DMS53 (cell line): ENCODE measurements at regions not wholly inside any gene's neighbourhood (a gene's known extent, or its start where the extent isn't known, plus 50 kb on each side); places are given as distances from the start of the nearest gene placed in this dataset.
A peak's percentile ranks its signal among the peaks of the same experiment; 100 is the strongest.
"Not testable (repeated sequence)": the region's sequence is repeated elsewhere in the genome, so short reads cannot be mapped to it uniquely, and the experiment has no call there.

ENCODE experiments used
- DNase-seq: peaks from one replicate; lab custom pipeline; 2025; lab: John Stamatoyannopoulos, UW

DNA sequence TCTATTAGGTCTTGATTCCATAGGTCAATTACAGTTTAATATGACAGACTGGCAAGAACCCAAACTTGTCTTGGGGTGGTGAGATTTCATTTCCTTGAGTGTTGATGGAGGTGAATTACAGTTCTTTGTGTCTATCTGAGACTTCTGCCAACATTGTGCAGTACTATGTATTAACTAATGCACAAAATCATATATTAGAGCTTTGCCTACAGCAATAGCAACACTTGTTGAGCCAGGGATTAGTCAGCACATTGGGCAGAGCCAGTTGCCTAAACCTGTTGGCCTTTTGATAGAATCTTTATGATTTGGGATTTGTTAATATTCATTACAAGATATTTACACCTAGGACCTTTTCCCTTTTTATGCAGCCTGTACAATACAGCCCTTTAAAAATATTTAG, 135.3 kb upstream of the CENPW start:
- no peak for DNase-seq

DNA sequence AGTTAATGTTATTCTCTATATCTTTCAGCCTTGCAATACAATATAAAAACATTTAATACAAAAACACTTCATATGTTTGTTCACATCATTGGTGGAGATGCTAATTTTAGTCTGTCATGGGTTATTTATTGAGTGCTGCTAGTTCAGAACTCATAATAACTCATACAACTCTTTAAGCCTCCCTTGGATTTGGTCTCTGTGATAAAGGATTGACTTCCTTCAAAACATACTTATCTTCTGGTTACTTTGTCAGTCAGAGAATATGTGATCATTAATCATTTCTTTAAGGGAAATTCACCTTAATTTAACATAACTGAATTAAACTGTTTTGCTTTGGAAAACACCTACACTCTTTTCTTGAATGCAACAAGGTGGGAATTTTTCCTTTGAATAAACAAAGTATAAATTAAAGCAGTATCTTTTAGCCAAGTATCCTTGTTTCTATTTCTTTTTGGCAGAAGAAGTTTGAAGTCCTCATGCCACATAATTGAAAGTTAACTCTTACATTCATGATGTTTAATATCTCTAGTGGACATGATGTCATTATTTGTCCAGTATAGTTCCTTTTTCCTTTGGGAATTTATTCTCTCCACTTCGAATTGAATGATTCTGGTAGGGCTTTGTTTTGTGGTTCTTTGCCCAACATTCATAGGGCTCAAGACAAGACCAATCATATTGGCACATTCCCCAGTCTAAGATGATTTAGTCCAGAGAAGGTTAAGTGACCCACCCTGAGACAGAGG, 133.2 kb upstream of the CENPW start:
- DNase-seq, result no peak

GRCh38 chr6:126210398-126211075, 129.4 kb upstream of the CENPW start:
- DNase-seq, result no peak

GRCh38 chr6:126217497-126217896, 122.4 kb upstream of the CENPW start:
- DNase-seq, result no peak

- not testable (repeated sequence) for DNase-seq
Observed at GRCh38 chr6:126220901-126221300, 119.0 kb upstream of the CENPW start.

DNA sequence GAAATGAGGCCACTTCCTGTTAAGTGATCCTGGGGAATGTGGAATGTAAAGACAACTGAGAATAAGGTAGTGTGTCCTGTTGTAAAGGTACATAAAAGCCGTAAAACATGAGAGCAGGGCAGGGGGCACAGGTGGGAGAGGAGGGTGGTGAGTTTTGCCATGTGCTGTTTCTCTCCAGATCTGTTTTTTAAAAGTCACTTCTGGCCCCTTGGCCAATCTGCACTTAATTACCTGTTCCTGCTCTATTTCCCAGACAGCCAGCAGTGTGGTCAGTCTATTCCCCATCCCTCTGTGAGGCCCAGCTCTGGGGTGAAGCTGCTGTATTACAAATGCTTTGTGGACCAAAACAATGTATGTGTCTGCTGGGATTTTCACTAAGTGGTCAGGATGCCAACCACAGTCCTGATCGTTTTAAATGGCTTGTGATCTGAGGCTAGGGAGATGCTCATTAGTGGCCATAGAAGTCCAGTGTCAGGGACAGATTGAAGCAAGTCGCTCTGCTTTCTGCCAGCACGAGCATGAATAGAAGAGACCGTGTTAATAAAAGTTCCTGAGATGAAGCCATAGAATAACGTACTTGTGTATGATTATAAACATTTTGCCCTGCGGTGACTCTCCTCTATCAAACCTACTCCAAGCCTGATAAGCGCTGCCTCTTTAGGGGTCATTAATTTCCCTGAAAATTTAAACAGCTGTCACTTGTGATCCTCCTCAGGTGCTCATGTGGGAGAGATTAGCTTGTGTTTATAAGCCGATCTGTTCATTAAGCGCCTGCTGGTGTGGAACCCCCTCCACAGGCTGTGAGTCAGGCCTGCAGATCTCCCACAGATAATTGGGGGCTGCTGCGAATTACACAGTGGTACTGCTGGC, 111.8 kb upstream of the CENPW start:
- DNase-seq, result no peak

- no peak for DNase-seq
Observed at GRCh38 chr6:126232671-126233070, 107.2 kb upstream of the CENPW start.

- DNase-seq, result no peak
Observed at GRCh38 chr6:126233192-126233591, 106.7 kb upstream of the CENPW start.

DNA sequence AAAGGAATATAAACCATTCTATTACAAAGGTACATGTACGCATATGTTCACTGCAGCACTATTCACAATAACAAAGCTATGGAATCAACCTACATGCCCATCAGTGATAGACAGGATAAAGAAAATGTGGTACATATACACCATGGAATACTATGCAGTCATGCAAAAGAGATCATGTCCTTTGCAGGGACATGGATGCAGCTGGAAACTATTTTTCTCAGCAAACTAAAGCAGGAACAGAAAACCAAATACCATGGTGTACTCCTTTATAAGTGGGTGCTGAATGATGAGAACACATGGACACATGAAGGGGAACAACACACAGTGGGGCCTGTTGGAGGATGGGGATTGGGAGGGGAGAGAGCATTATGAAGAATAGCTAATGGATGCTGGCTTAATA, 104.6 kb upstream of the CENPW start:
- no peak for DNase-seq

- DNase-seq, result no peak
Observed at GRCh38 chr6:126245077-126245476, 94.8 kb upstream of the CENPW start.

- peak; percentile 2 for DNase-seq
Observed at GRCh38 chr6:126252154-126252553, 87.8 kb upstream of the CENPW start.

- DNase-seq, result peak; percentile 17
Observed at GRCh38 chr6:126253431-126253830, 86.5 kb upstream of the CENPW start.

DNA sequence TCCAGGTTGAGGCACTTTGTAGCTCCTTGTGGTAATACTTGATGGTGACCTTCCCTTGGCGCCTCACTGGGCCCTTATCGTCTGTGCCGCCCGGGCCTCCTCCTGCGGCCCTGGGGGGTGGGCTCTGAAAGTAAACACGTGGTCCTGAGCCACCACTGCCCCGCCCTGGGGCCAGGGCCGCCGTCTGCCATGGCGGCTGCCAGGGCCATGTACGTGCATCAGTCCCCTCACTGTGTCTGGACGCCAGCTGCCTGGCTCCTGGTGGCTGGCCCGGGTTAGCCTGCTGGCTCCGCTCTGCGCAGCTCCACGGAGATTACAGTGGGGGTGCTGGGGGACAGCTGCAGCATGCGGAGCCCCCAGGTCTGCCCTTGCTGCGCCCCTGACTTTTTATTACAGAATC, 81.8 kb upstream of the CENPW start:
- no peak for DNase-seq

- no peak for DNase-seq
Observed at GRCh38 chr6:126261792-126262421, 78.0 kb upstream of the CENPW start.

DNA sequence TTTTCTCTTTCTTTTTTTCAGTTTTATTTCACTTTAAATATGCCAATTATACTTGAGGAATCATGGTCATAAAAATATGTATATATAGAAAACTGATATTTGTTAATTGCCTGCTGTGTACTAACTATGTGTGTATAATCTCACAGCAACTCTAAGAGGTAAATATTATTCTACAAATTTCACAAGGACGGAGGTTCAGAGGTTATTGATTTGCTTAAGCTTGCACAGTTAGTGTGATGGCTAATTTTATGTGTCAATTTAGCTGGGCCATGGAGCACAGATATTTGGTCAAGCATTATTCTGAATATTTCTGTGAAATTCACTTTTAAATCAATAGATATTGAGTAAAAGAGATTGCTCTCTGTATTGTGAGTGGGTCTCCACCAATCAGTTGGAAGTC, 75.7 kb upstream of the CENPW start:
- no peak for DNase-seq

GRCh38 chr6:126266664-126267063, 73.3 kb upstream of the CENPW start:
- no peak for DNase-seq

- no peak for DNase-seq
Observed at GRCh38 chr6:126267626-126268025, 72.3 kb upstream of the CENPW start.

DNA sequence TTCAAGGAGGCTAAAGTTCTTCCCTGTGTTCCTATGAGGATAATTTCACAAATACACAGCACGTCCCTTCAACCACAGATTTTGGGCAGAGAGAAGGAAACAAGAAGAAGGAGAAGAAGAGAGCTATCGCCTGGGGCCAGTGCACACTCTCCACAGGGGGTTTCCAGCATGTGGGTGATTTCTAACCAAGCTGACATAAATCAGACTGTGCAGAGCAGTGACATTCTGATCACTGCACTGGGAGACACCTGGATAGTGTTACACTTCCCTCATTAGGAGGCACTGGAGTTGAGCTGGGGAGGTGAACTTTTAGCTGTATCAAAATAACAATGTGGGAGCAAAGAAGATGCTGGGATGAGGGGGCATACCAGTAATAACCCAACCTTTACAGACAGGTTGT, 71.8 kb upstream of the CENPW start:
- no peak for DNase-seq

DNA sequence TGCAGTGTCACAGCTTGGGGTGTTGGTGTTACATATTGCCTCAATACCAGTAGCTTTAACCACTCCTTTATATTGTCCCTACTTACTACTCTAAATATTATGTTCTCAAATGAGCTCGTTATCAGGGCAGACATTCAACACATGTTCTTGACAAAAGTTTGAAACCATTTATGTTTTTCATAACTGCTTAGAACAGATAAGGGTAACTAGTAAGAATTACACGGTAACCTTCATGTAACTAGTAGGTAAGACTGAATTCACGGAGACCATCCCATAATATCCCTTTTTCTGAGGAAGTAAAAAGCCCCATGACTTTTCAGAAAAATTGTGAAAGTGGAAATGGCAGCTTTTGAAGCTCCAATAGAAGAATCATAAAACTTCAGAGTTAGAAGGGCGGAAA, 59.6 kb upstream of the CENPW start:
- no peak for DNase-seq

DNA sequence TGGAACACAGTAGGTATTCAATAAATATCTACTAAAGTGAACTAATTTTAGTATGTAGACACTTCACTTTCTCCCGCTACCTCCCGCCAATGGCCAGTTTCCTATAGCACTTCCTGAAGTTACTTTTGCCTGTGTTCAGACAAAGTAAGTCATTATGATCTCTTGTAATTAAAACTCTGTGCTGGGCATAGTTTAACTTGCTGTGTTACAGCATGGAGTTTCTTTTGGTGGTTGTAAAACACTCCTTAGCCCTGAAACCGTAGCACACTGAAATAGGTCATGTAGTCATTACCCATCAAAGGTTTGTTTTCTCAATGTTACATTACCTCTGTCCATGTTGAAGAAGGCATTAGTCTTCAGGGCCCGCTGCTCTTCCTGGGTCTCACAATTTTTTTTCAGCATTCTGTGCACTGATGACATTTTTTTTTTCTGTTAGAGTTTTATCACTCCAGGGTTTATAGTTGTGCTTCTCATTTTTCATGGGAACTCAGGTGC, 54.0 kb upstream of the CENPW start:
- no peak for DNase-seq
